Naive B cell (primary cell): ENCODE measurements at regions not wholly inside any gene's neighbourhood (a gene's known extent, or its start where the extent isn't known, plus 50 kb on each side); places are given as distances from the start of the nearest gene placed in this dataset.

Experiments
- ATAC-seq, 2 donors: fragments of 150-1000 bp; cut with Tn5 transposase; 2 replicates each; pipeline ENCODE4 v1.10.0; 2021; ENCODE audit warnings: low read depth in 2 of 2, mild to moderate bottlenecking in 2 of 2, moderate library complexity in 2 of 2
- DNase-seq: peaks from one replicate; pipeline ENCODE4 v3.0.0; 2022
- H3K27ac Mint-ChIP-seq, 6 donors: one replicate each; pipeline ENCODE4 v1.8.0; 2020 to 2022; ENCODE audit warnings: mild to moderate bottlenecking in 6 of 6, mixed read lengths in 6 of 6, moderate library complexity in 5 of 6, inconsistent platforms in 2 of 6
- H3K27me3 Mint-ChIP-seq, 3 donors: one replicate each; pipeline ENCODE4 v1.8.0; 2021 to 2022; ENCODE audit warnings: mixed read lengths in 3 of 3, mild to moderate bottlenecking in 1 of 3
- H3K36me3 Mint-ChIP-seq, 2 donors: one replicate each; pipeline ENCODE4 v1.8.0; 2020 to 2022; ENCODE audit warnings: mixed read lengths in 2 of 2, inconsistent platforms in 1 of 2, mild to moderate bottlenecking in 1 of 2
- H3K4me1 Mint-ChIP-seq, 3 donors: one replicate each; pipeline ENCODE4 v1.8.0; 2020 to 2022; ENCODE audit warnings: mixed read lengths in 3 of 3, inconsistent platforms in 1 of 3, mild to moderate bottlenecking in 1 of 3, moderate library complexity in 1 of 3
- H3K4me3 Mint-ChIP-seq, 8 donors: one replicate each; pipeline ENCODE4 v1.8.0; 2020 to 2022; ENCODE audit warnings: mild to moderate bottlenecking in 8 of 8, mixed read lengths in 8 of 8, moderate library complexity in 8 of 8, inconsistent platforms in 2 of 8
- H3K9me3 Mint-ChIP-seq, 7 donors: one replicate each; pipeline ENCODE4 v1.8.0; 2020 to 2022; ENCODE audit warnings: mixed read lengths in 7 of 7, mild to moderate bottlenecking in 5 of 7, inconsistent platforms in 2 of 7, moderate library complexity in 1 of 7

GRCh38 chr21:29240136-29240535, 58.6 kb upstream of the BACH1 start:
- ATAC-seq: no peak
- Mint-ChIP-seq H3K27ac (no peak overlapping the region), H3K9me3 (peaks cover 0 to 5% (median 0%) of the 10 kb centered on the region in 7 donors), H3K4me3 (no peak overlapping the region), H3K36me3 (no peaks in the 10 kb centered on the region), H3K27me3 (no peaks in the 10 kb centered on the region), H3K4me1 (peaks cover 30 to 35% (median 31%) of the 10 kb centered on the region in 3 donors)
- no peak for DNase-seq

DNA sequence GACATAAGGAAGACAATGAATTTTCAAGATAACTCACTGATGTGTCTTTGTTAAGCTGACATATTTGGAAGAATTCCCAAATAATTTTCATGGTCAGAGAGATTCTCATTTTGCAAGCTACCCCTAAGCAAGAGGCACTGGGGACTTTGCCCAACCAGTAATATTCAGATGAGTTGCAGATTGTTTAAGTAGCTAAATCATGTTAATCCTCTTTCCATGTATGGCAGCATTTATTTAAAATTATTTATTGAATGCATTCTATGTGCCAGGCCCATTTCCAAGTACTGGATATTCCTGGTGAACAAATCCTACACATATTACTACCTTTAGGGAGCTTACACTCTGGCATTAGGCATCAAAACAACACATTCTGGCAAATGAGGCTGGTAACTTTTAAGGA, 56.5 kb upstream of the BACH1 start:
- no peak for ATAC-seq
- Mint-ChIP-seq H3K36me3 (no peaks in the 10 kb centered on the region), H3K4me1 (peaks cover 13 to 18% (median 18%) of the 10 kb centered on the region in 3 donors), H3K27me3 (no peaks in the 10 kb centered on the region), H3K9me3 (peaks cover 0 to 5% (median 0%) of the 10 kb centered on the region in 7 donors), H3K4me3 (no peak overlapping the region), H3K27ac (no peak overlapping the region)
- DNase-seq: no peak

GRCh38 chr21:29243188-29243587, 55.5 kb upstream of the BACH1 start:
- Mint-ChIP-seq H3K4me1 (peaks cover 3 to 9% (median 8%) of the 10 kb centered on the region in 3 donors), H3K4me3 (no peak overlapping the region), H3K36me3 (no peaks in the 10 kb centered on the region), H3K27ac (peak overlapping the region in 1 of 6 donors; percentile 28), H3K9me3 (peaks cover 0 to 5% (median 0%) of the 10 kb centered on the region in 7 donors), H3K27me3 (no peaks in the 10 kb centered on the region)
- DNase-seq (no peak), ATAC-seq (no peak)

DNA sequence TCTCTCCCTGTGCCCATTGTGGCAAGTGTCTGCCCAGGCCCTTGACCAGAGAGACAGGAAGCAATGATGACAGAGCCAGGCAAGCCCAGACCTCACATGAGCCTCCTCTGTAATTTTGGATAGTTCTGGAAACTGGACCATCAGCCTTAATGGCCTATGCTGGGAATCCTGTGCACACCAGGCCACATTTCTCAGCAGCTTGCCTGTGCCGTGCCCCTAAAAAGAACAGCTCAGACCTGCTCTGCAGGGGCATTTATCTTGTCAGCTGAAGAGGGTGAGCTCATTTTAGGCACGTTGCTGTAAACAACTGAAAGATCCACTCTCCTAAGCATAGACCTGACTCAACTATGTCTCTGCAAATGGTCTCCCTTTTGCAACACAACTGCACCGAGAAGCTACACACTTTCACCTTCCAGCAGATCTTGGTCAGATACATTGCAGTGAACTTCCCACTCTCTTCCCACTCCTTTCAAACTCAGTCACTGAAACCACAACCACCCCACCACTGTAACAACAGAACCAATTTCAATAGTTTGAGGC, 53.5 kb upstream of the BACH1 start:
- DNase-seq (no peak), ATAC-seq (no peak)
- Mint-ChIP-seq H3K36me3 (no peaks in the 10 kb centered on the region), H3K9me3 (peaks cover 0 to 4% (median 2%) of the 10 kb centered on the region in 7 donors), H3K27me3 (no peaks in the 10 kb centered on the region), H3K4me1 (no peaks in the 10 kb centered on the region), H3K4me3 (no peak overlapping the region), H3K27ac (peak overlapping the region in 1 of 6 donors; percentile 2)

DNA sequence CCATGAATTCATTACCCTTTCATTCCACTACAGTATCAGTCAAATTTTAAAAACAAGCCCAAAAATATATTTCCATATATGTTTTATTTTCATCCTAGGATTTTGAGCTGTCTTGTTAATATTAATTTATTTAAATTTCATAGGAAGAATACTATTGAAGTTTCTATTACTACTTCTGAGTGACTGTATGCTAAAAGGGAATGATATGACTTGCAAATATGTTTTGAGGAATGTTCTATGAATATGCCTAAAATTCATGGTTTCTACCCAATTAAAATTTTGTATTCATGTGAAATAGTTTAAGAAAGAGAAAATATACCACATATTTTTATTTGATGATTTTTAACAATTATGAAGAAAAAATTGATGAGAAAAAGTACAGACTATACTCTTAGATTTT, 52.9 kb upstream of the BACH1 start:
- H3K4me1 Mint-ChIP-seq: no peaks in the 10 kb centered on the region
- DNase-seq (no peak), ATAC-seq (no peak)
- no peak overlapping the region for H3K4me3 Mint-ChIP-seq
- peaks cover 0 to 4% (median 0%) of the 10 kb centered on the region in 7 donors for H3K9me3 Mint-ChIP-seq
- no peak overlapping the region for H3K27ac Mint-ChIP-seq
- no peaks in the 10 kb centered on the region for H3K27me3 Mint-ChIP-seq
- H3K36me3 Mint-ChIP-seq: no peaks in the 10 kb centered on the region

GRCh38 chr21:29246614-29247013, 52.1 kb upstream of the BACH1 start:
- ATAC-seq (no peak), DNase-seq (no peak)
- H3K4me3 Mint-ChIP-seq: no peak overlapping the region
- no peaks in the 10 kb centered on the region for H3K4me1 Mint-ChIP-seq
- H3K27ac Mint-ChIP-seq: peak overlapping the region in 1 of 6 donors; percentile 7
- H3K27me3 Mint-ChIP-seq: no peaks in the 10 kb centered on the region
- peaks cover 0 to 4% (median 0%) of the 10 kb centered on the region in 7 donors for H3K9me3 Mint-ChIP-seq
- H3K36me3 Mint-ChIP-seq: no peaks in the 10 kb centered on the region

DNA sequence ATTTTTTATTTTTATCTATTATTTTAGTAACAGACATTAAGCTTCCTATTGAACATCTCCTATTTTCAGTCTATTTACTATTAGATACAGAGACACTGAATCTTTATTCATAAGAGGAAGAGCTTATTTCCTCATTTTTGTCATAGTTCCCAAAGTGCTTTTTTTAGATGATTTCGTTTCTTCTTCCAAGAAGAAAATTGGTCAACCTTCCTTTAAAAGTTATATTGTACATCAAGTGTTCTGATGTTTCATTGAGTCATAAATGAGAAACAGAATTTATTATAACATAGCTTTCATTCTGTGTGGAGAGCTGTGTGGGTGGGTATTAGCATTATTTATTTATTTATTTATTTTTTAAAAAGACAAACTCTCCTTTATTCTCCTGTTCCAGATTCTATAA, 50.6 kb upstream of the BACH1 start:
- Mint-ChIP-seq H3K4me3 (no peak overlapping the region), H3K9me3 (peaks cover 3 to 9% (median 5%) of the 10 kb centered on the region in 7 donors), H3K27me3 (no peaks in the 10 kb centered on the region), H3K27ac (no peak overlapping the region), H3K36me3 (no peaks in the 10 kb centered on the region), H3K4me1 (no peaks in the 10 kb centered on the region)
- ATAC-seq (peak in 1 of 2 donors; percentile 27), DNase-seq (no peak)
